Astrocyte (in vitro differentiated cells and primary cell): ENCODE measurements at regions not wholly inside any gene's neighbourhood (a gene's known extent, or its start where the extent isn't known, plus 50 kb on each side); places are given as distances from the start of the nearest gene placed in this dataset.
"Not testable (repeated sequence)": the region's sequence is repeated elsewhere in the genome, so short reads cannot be mapped to it uniquely, and the experiment has no call there.

Source experiments
- DNase-seq: peaks from one replicate; pipeline ENCODE4 v3.0.0-alpha.2; 2010; ENCODE audit warnings: low read depth
- FAIRE-seq: peaks from 2 replicates; lab custom pipeline; 2011; peaks lifted over from hg19 to GRCh38; lab: Jason Lieb, UNC
- H2AFZ ChIP-seq: 2 replicates; pipeline ENCODE4 v1.6.0; 2012; ENCODE audit warnings: low read depth, low read length, inconsistent platforms
- H3K27ac ChIP-seq: 2 replicates; pipeline ENCODE4 v1.5.1; 2011; ENCODE audit warnings: low read depth, low read length, inconsistent platforms
- H3K27me3 ChIP-seq: 2 replicates; pipeline ENCODE4 v1.6.0; 2011; ENCODE audit warnings: low read length, inconsistent platforms; ENCODE audit not compliant: insufficient read depth
- H3K36me3 ChIP-seq: 2 replicates; pipeline ENCODE4 v1.5.1; 2011; ENCODE audit warnings: low read length, inconsistent platforms; ENCODE audit not compliant: insufficient read depth
- H3K4me1 ChIP-seq: 2 replicates; pipeline ENCODE4 v1.5.1; 2011; ENCODE audit warnings: low read length, inconsistent platforms; ENCODE audit not compliant: insufficient read depth
- H3K4me2 ChIP-seq: 2 replicates; pipeline ENCODE4 v1.6.0; 2012; ENCODE audit warnings: low read length, inconsistent platforms
- H3K4me3 ChIP-seq: 2 replicates; pipeline ENCODE4 v1.5.1; 2011; ENCODE audit warnings: low read depth, mild to moderate bottlenecking, low read length, inconsistent platforms; ENCODE audit not compliant: insufficient read depth
- H3K79me2 ChIP-seq: 2 replicates; pipeline ENCODE4 v1.6.0; 2012; ENCODE audit warnings: mild to moderate bottlenecking, low read length, inconsistent platforms; ENCODE audit not compliant: insufficient read depth
- H3K9ac ChIP-seq: 2 replicates; pipeline ENCODE4 v1.6.0; 2012; ENCODE audit warnings: mild to moderate bottlenecking, low read length, inconsistent platforms
- H3K9me3 ChIP-seq: 2 replicates; pipeline ENCODE4 v1.5.1; 2012; ENCODE audit warnings: low read depth, mild to moderate bottlenecking, low read length, inconsistent platforms; ENCODE audit not compliant: insufficient read depth
- H4K20me1 ChIP-seq: 2 replicates; pipeline ENCODE4 v1.6.0; 2012; ENCODE audit warnings: low read length, inconsistent platforms; ENCODE audit not compliant: insufficient read depth
- H3K27ac Mint-ChIP-seq: one replicate; pipeline ENCODE4 v1.8.0; 2021; ENCODE audit warnings: mild to moderate bottlenecking, mixed read lengths; ENCODE audit not compliant: unreplicated experiment
- H3K27me3 Mint-ChIP-seq: one replicate; pipeline ENCODE4 v1.8.0; 2021; ENCODE audit warnings: low read depth, mixed read lengths; ENCODE audit not compliant: unreplicated experiment
- H3K36me3 Mint-ChIP-seq: one replicate; pipeline ENCODE4 v1.8.0; 2021; ENCODE audit warnings: low read depth, mixed read lengths; ENCODE audit not compliant: unreplicated experiment
- H3K4me1 Mint-ChIP-seq: one replicate; pipeline ENCODE4 v1.8.0; 2021; ENCODE audit warnings: low read depth, mixed read lengths; ENCODE audit not compliant: unreplicated experiment
- H3K4me3 Mint-ChIP-seq: one replicate; pipeline ENCODE4 v1.8.0; 2021; ENCODE audit warnings: mild to moderate bottlenecking, moderate library complexity, mixed read lengths; ENCODE audit not compliant: unreplicated experiment
- H3K9me3 Mint-ChIP-seq: one replicate; pipeline ENCODE4 v1.8.0; 2021; ENCODE audit warnings: mild to moderate bottlenecking, mixed read lengths; ENCODE audit not compliant: unreplicated experiment
- EZH2 ChIP-seq: IDR thresholded peaks from 2 replicates; pipeline ENCODE4 v1.6.1; 2012; ENCODE audit warnings: mild to moderate bottlenecking, low read length, inconsistent platforms; ENCODE audit not compliant: insufficient read depth

GRCh38 chr15:32227410-32228114 lies 175.5 kb downstream of the GOLGA8K start:
- FAIRE-seq, H3K9me3 Mint-ChIP-seq, H3K4me1 ChIP-seq: not testable (repeated sequence)

GRCh38 chr15:32222716-32223115 lies 180.4 kb downstream of the GOLGA8K start:
- no peak overlapping the region for H3K27ac ChIP-seq
- no peaks in the 10 kb centered on the region for H3K9me3 ChIP-seq
- H3K4me3 ChIP-seq, result no peak overlapping the region
- H3K79me2 ChIP-seq, result no peaks in the 10 kb centered on the region
- H3K27me3 ChIP-seq, result no peaks in the 10 kb centered on the region
- Mint-ChIP-seq H3K9me3 (peaks cover 7% of the 10 kb centered on the region), H3K4me3 (no peak overlapping the region), H3K27ac (no peak overlapping the region), H3K27me3 (no peaks in the 10 kb centered on the region), H3K4me1 (peaks cover 4% of the 10 kb centered on the region), H3K36me3 (no peaks in the 10 kb centered on the region)
- H4K20me1 ChIP-seq, result no peaks in the 10 kb centered on the region
- H3K4me1 ChIP-seq, result no peaks in the 10 kb centered on the region
- no peak for FAIRE-seq
- DNase-seq, result no peak
- no peak overlapping the region for H2AFZ ChIP-seq
- no peak for TF ChIP-seq EZH2
- H3K9ac ChIP-seq, result no peak overlapping the region
- no peaks in the 10 kb centered on the region for H3K36me3 ChIP-seq
- H3K4me2 ChIP-seq, result no peak overlapping the region

More at GRCh38 chr15:32227410-32228114, 175.5 kb downstream of the GOLGA8K start:
- H3K36me3 ChIP-seq, H3K36me3 Mint-ChIP-seq, H3K79me2 ChIP-seq, H3K9me3 ChIP-seq, DNase-seq, H3K27me3 ChIP-seq, H3K27ac ChIP-seq, H3K27me3 Mint-ChIP-seq, H3K4me1 Mint-ChIP-seq, H2AFZ ChIP-seq, H3K9ac ChIP-seq, H3K4me3 ChIP-seq, H3K4me2 ChIP-seq, H3K4me3 Mint-ChIP-seq, H4K20me1 ChIP-seq, H3K27ac Mint-ChIP-seq: not testable (repeated sequence)
